Coronary artery (tissue), 2 donors: ENCODE measurements at regions not wholly inside any gene's neighbourhood (a gene's known extent, or its start where the extent isn't known, plus 50 kb on each side); places are given as distances from the start of the nearest gene placed in this dataset.

Source experiments
- DNase-seq: peaks from one replicate; pipeline ENCODE4 v3.0.0-alpha.2; 2017; ENCODE audit warnings: low spot score
- H3K27ac ChIP-seq, 2 donors: fragments of 200-600 bp; sonication (generic); one replicate each; pipeline ENCODE4 v1.5.1; 2016 to 2019
- H3K4me3 ChIP-seq: fragments of 200-600 bp; sonication (generic); 2 replicates; pipeline ENCODE4 v1.5.1; 2016; ENCODE audit warnings: mild to moderate bottlenecking, moderate library complexity
- TF ChIP-seq, protein P1 (sequence below): fragments of 200-600 bp; sonication (generic); IDR thresholded peaks from one replicate; pipeline ENCODE4 v1.5.1; 2019; ENCODE audit warnings: antibody characterized with exemption

- Histone ChIP-seq H3K4me3 (no peak overlapping the region), H3K27ac (no peak overlapping the region)
- DNase-seq = no peak
- TF ChIP-seq, protein P1, sequence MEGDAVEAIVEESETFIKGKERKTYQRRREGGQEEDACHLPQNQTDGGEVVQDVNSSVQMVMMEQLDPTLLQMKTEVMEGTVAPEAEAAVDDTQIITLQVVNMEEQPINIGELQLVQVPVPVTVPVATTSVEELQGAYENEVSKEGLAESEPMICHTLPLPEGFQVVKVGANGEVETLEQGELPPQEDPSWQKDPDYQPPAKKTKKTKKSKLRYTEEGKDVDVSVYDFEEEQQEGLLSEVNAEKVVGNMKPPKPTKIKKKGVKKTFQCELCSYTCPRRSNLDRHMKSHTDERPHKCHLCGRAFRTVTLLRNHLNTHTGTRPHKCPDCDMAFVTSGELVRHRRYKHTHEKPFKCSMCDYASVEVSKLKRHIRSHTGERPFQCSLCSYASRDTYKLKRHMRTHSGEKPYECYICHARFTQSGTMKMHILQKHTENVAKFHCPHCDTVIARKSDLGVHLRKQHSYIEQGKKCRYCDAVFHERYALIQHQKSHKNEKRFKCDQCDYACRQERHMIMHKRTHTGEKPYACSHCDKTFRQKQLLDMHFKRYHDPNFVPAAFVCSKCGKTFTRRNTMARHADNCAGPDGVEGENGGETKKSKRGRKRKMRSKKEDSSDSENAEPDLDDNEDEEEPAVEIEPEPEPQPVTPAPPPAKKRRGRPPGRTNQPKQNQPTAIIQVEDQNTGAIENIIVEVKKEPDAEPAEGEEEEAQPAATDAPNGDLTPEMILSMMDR = no peak
Observed at GRCh38 chr2:64905338-64906024, 83.7 kb upstream of the SLC1A4 start.

DNA sequence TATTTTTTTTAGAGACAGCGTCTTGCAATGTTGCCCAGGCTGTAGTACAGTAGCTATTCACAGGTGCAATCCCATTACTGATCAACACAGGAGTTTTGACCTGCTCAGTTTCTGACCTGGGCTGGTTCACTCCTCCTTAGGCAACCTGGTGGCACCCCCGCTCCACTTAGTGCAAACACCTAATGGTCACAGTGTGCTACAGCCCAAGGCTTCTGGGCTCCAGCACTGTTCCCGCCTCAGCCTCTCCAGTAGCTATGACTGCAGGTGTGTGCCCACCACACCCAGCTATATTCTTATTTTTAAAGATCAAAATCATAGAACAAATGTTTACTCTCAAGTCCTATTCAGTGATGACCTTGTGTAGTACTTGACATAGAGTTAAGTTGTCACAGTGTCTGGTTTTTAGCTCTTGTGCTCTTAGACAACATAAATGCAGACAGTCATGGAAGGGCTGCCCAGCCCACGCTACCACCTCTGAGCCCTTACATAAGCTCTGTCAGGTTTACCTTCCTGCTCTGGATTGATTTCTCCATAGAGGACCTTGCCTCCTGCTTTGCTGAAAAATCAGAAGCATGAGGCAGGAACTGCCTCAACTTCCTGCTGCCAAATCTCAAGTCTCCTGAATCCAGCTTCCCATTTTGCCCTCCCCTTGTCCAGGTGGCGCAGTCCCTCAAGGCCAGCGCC is 82.2 kb upstream of the SLC1A4 start:
- H3K27ac ChIP-seq = no peak overlapping the region
- H3K4me3 ChIP-seq = no peak overlapping the region
- no peak for DNase-seq
- TF ChIP-seq, protein P1 = no peak

GRCh38 chr2:64908406-64908805 is 80.8 kb upstream of the SLC1A4 start:
- no peak overlapping the region for H3K27ac ChIP-seq
- TF ChIP-seq, protein P1 = no peak
- DNase-seq = no peak
- H3K4me3 ChIP-seq = no peak overlapping the region

DNA sequence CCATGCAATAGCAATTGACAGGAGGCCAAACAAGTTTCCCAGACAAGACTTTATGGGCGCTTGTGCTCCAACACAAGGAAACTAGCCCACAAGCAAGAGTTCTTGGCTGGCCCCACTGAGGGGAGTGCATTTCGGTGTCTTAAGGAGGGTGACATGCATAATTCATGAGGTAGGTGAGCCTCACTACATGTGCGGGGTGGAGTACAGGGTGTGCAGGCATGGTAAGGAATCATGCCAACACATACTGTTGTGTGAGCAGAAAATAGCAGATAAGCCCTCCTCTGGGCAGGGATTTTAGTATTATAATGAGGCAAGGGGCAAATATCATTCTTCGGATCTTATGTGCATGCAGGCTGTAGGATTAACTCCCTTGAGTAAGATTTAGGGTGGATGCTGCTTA is 78.7 kb upstream of the SLC1A4 start:
- DNase-seq = no peak
- Histone ChIP-seq H3K4me3 (no peak overlapping the region), H3K27ac (no peak overlapping the region)
- TF ChIP-seq, protein P1 = no peak

DNA sequence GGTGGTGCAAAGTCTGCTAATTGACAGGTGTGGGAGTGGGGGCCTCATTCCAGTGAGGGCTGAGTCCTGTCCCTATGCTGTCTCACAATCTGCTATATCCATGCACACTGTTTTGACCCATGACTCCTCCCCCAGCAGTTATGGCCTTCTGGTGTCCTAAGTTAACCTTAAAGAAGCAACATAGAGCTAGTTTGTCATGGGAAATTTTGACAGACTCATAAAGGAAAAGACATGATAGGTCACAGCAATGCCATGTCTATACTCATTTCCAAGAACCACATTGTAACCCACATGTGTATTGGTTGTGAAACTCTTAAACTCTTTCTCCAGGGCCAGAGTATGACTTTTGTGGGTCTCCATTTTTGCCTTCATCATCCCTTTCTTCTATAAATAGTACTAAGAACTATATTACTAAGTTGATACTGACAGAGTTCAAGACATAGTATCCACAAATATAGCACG is 78.2 kb upstream of the SLC1A4 start:
- no peak for DNase-seq
- Histone ChIP-seq H3K4me3 (no peak overlapping the region), H3K27ac (no peak overlapping the region)
- TF ChIP-seq, protein P1 = no peak

DNA sequence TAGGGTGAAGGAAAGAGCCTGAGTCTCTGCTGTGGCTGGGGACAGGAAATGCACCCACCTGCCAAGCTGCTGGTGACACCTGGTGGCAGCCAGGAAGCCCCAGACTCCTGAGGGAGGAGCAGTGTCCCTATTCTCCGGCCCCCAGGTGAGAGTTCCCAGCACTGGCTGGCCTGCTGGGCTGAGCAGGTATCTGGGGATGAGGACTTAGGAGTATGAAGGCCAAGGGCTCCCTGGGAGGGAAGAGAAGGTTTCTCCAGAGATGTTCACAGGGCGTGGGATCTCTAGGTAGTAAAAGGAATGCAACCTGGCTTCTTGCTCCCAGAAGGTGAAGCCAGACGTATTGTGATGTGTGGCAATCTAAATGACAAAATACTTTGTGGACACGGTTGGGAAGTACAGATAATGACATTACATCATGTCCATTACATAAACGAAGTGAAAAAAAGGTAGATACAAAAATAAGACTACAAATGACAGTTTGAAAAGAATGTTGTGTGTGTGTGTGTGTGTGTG is 75.8 kb upstream of the SLC1A4 start:
- no peak overlapping the region for H3K4me3 ChIP-seq
- TF ChIP-seq, protein P1 = no peak
- H3K27ac ChIP-seq = no peak overlapping the region
- no peak for DNase-seq

DNA sequence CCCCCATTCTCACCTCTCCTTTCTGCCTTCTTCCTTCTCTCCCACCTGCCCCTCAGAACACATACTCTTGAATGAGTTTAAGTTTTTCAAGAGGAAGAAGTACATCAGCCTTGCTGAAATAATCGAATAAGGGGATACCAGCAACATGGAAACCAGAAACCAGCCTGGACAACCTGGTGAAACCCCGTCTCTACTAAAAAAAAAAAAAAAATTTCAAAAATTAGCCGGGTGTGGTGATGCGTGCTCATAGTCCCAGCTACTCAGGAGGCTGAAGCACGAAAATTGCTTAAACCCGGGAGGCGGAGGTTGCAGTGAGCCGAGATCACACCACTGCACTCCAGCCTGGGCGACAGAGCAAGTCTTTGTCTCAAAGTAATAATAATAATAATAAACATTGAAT is 75.0 kb upstream of the SLC1A4 start:
- no peak for DNase-seq
- Histone ChIP-seq H3K27ac (no peak overlapping the region), H3K4me3 (no peak overlapping the region)
- TF ChIP-seq, protein P1 = no peak
